ENCODE measurements at regions not wholly inside any gene's neighbourhood (a gene's known extent, or its start where the extent isn't known, plus 50 kb on each side); places are given as distances from the start of the nearest gene placed in this dataset.

DNA sequence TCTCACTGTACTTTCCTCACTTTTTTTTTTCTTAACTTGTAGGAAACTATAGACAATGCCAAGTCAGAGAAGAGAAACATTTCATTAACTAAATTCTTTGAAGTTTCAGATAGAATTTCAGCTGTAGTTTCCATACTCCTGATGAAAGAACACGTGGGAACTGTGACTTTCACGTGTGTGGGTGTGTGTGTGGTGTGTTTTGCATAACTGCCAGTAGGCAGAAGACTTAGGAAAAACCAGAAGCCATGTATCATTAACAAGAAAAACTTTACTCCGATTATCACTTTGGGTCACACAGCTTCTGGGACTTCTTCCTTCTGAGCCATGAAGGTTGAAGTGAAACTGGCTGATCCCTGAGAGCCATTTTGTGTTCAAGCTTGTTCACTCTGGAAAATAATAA, 483.3 kb downstream of the TFAP2B start:
- TF ChIP-seq, protein P1, sequence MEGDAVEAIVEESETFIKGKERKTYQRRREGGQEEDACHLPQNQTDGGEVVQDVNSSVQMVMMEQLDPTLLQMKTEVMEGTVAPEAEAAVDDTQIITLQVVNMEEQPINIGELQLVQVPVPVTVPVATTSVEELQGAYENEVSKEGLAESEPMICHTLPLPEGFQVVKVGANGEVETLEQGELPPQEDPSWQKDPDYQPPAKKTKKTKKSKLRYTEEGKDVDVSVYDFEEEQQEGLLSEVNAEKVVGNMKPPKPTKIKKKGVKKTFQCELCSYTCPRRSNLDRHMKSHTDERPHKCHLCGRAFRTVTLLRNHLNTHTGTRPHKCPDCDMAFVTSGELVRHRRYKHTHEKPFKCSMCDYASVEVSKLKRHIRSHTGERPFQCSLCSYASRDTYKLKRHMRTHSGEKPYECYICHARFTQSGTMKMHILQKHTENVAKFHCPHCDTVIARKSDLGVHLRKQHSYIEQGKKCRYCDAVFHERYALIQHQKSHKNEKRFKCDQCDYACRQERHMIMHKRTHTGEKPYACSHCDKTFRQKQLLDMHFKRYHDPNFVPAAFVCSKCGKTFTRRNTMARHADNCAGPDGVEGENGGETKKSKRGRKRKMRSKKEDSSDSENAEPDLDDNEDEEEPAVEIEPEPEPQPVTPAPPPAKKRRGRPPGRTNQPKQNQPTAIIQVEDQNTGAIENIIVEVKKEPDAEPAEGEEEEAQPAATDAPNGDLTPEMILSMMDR (IDR thresholded peaks at IDR 0.05; ENCODE audit: low read depth, low read length) = no peak
- no peak for TF ChIP-seq POLR2A (IDR thresholded peaks at IDR 0.05; ENCODE audit: extremely low read depth, insufficient read length)
- TF ChIP-seq MYC (IDR thresholded peaks at IDR 0.05; ENCODE audit: low read depth, low read length) = no peak
